AG08395 (cell line): ENCODE measurements at regions not wholly inside any gene's neighbourhood (a gene's known extent, or its start where the extent isn't known, plus 50 kb on each side); places are given as distances from the start of the nearest gene placed in this dataset.
A peak's percentile ranks its signal among the peaks of the same experiment; 100 is the strongest.
"Not testable (repeated sequence)": the region's sequence is repeated elsewhere in the genome, so short reads cannot be mapped to it uniquely, and the experiment has no call there.

Experiments used
- DNase-seq: peaks from one replicate; pipeline ENCODE4 v3.0.0; 2012; ENCODE audit warnings: mixed read lengths, low spot score

DNA sequence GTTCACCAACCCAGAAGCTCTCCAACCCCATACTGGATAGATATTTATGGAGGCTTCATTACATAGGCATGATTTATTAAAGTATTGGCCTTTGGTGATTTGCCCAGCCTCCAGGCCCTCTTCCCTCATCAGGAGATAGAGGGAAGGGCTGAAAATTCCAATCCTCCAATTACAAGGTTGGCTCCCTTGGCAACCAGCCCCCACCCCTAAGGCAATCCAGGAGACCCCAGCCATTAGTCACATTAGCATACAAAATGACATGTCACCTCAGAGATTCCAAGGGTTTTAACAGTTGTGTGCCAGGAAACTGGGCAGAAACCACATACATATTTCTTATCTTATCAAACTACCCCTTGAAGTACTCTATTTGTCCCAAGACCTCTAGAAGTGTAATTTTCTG lies 210.0 kb downstream of the HINT1 start:
- no peak for DNase-seq

DNA sequence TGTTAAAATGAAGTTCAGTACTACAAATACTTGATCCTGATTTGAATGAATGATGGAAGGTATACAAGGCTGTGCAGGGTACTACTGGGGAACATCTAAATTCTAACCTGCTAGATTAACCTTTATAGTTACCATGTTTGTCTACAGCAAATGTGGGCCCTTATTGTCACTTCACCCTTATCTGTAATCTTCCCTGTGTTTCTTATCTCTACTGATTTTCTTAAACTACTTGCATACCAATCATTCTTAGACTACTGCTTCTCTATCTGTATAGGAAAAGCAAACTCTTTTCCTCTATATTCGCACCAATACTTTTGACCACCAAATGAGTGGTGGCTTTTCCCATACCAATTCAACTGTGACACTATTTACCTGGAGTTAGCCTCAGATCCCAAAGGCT lies 210.7 kb downstream of the HINT1 start:
- DNase-seq, result no peak

DNA sequence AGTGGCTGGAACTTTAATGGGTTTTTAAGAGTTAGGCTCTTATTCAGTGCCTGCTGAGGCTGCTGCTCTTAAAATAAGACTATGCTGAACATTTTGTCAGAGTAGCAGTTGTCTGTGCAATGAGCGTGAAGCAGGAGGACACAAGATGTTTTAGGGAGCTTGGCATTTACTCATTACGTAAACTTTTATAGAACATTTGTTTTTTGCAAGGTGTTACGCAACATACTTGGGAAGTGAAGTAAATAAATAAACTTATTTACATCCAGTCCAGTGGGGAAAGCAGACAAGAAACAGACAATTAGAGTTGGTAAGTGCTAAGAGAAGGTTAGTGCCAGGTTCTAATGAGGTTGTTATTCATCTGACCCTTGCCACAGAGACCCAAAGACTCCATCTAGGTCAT lies 226.0 kb downstream of the HINT1 start:
- DNase-seq, result no peak

DNA sequence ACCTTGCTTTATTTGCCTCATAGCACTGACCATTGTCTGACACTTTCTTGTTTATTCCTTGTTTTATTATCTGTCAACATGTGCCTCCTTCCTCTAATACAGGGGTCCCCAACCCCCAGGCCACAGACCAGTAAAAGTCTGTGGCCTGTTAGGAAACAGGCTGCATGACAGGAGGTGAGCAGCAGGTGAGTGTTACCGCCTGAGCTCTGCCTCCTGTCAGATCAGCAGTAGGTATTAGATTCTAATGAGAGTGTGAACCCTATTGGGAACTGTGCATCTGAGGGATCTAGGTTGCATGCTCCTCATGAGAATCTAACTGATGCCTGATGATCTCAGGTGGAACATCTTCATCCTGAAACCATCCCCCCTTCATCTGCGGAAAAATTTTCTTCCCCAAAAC lies 228.0 kb downstream of the HINT1 start:
- no peak for DNase-seq

- peak; percentile 80 for DNase-seq
These were observed 241.4 kb downstream of the HINT1 start for GRCh38 chr5:130923543-130924124.

GRCh38 chr5:130912088-130912487 lies 253.0 kb downstream of the HINT1 start:
- DNase-seq, result no peak

DNA sequence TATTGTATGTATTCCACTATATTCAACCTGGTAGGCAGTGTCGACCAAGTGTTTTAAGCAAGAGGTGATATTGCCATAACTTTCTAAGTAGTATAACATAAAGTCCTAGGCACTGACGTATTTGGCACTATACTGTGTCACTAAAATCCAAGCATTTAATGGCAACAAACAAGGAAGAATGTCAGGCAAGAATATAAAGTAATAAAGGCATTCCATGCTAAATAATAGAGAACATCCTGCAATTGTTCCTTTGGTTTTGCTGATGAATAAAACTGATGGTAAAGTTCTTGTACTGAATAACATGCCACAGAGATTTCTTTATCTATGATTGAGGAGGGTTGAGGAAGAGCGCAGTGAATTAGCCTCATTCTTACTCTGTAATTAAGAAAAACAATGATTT lies 256.9 kb downstream of the HINT1 start:
- DNase-seq, result no peak

GRCh38 chr5:130897537-130898195 lies 267.4 kb downstream of the HINT1 start:
- not testable (repeated sequence) for DNase-seq

GRCh38 chr5:130897181-130897536 lies 267.9 kb downstream of the HINT1 start:
- not testable (repeated sequence) for DNase-seq

DNA sequence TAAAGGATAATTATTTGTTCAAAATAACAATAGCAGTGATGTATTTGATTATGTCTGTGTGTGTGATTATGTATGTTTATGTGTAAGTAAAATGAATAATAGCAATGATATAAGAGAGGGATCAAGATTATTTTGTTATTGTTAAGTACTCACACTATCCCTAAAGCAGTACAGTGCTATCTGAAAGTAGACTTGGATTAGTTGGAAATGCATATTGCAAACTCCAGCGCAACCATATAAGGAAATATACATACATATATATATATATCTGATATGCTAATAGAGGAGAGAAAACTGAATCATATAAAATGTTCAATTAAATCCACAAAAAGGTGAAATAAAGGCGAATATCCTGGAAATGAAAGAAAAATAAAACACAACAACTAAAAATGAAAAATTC lies 268.4 kb downstream of the HINT1 start:
- no peak for DNase-seq

DNA sequence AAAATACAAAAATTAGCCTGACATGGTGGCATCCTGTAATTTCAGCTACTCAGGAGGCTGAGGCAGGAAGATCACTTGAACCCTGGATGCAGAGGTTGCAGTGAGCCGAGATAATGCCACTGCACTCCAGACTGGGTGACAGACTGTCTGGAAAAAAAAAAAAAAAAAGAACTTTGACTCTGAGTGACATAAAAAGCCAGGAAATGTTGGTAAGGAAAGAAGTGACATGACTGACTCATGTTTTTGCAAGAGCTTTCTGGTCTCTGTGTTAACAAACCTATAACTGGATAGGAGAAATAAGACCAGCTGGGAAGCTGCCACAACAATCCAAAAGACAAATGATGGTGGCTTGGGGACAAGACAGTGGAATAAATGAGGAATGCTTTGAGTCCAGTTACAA lies 272.1 kb downstream of the HINT1 start:
- DNase-seq, result no peak

GRCh38 chr5:130890610-130891009 lies 274.4 kb downstream of the HINT1 start:
- no peak for DNase-seq

DNA sequence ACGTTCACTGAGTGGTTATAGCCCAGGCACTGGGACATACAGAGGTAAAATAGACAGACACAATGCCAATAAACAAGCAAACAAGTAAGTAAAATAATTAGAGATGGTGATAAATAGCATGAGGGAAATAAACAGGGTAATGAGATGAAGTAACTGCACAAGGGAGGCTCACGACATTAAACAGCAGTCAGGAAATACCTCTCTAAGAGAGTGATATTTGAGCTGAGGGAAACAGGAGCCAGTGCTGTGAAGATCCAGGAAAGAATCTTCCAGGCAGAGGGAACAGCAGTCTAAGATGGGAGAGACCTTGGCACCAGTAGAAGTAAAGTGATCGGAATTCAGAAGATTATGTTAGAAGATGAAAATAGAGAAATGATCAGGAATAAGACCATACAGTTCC lies 279.4 kb downstream of the HINT1 start:
- no peak for DNase-seq

- DNase-seq, result no peak
These were observed 280.0 kb downstream of the HINT1 start for GRCh38 chr5:130885027-130885426.

DNA sequence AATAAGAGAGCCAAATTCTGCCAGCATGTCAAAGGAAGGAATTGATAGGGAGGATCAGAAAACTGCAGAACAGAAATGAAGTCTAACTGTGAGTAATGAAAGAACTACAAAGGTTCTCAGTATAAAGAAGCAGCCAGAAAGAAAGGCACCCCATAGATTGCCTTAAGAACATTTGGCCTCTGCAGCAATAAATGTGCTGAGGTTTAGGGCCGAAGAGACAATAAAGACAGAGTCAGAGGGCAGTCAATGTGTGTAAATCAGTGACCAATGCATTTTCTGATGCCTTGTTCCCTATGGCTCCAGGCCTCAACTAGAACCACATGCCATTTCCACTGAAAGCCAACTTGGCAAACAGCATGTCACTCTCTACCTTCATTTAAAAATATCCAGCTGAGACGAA lies 281.0 kb downstream of the HINT1 start:
- DNase-seq, result no peak

DNA sequence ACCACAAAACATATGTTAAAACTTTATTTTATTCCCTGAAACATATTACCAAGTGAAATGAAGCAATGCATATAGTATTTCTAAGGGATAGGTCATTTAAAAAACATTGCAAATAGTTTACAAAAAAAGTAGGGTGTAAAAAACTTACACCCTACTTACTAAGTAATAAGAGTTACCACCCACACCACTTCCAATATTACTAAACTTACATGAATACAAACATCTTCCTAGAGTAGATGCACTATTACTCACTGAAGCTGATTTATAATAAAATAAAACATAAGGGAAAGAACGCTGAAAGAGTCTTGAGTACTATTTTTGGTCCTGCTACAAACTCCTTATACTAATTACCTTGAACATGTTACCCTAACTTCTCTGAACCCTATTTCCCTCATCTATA lies 289.4 kb downstream of the HINT1 start:
- DNase-seq, result no peak

DNA sequence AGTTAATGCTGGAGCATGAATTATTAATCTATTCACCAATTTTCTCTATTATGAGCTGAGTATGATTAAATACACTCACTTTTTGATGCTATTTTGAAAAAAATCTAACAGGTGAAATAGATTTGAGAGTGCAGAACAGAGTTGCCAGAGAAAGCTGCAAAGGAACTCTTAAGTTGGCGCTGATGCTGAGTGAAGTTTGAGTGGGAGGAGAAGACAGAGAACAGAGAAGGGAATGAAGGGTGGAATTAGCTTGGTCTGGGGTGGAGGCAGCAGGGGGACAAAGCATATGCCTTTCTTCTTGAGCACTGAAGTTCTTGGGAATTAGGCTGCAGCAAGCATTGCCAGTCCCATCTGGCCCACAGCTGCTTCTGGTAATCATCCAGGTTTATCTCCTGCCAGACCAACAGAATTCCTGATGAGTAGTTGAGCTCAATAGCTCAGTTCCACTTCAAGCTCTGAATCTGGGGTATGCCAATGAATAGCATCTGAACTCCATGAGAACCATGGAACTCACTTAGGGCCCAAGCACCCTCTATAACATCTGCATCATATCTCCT lies 290.1 kb downstream of the HINT1 start:
- peak; percentile 68 for DNase-seq

- DNase-seq, result peak; percentile 60
These were observed 293.5 kb downstream of the HINT1 start for GRCh38 chr5:130871346-130872086.

- DNase-seq, result no peak
These were observed 294.4 kb downstream of the HINT1 start for GRCh38 chr5:130870691-130871090.

DNA sequence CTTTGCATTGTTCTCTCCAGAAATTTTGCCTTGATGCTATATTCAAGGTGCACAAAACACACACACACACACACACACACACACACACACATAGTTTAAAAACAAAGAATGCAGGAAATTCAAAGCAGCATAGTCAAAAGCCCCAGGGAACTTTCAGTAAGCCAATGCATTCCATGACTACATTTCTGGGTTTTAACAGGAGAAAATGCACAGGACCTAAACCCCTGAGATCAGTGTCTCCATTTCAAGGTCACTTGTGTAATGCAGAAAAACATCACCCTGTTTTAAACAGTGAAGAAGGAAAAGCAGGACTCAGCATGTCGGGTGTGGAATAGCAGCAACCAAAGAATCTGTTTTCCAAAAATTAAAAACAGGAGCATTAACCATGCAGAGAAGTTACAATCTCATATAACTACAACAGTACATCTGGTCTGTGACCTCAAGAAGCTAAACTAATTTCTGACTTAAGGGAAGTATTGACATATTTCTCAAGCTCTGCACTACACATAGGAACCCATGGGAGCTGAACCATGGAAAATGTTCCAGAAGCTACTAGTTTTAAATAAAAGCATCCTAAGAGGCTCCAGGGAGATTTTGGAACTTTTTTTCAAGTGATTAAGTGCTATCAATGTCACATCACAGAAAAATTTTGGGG lies 296.7 kb downstream of the HINT1 start:
- DNase-seq, result peak; percentile 41

DNA sequence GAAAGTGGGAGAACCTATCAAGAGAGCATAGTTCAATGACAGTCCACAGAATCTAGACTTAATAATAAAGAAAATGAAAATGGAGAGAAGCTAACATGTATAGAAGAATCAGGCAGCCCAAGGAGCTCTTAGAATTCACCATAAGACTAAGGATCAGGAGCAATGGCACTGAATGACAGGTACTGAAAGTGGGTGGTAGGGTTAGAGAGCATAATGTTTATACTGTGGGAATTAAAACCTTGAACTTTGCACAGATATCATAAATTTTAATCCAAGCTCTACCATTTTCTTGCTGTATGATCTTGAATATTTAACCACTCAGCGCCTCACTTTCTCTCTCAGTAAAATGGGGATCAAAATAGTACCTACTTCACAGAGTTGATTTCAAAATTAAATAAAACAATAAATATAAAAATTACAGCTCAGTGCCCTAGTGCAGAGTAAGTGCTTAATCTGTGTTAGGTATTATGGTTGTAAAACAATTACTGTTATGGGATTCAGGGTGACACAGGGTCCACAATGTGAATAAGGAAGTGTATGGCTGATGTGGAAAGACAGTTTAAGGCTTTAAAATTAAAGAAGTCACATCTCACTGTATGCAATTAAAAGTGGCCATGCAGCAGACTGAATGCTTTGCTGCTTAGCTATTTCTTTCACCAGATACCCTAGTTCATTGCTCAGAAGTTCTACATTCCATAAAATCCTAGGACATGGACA lies 319.8 kb downstream of the HINT1 start:
- no peak for DNase-seq
